ENCODE measurements at regions not wholly inside any gene's neighbourhood (a gene's known extent, or its start where the extent isn't known, plus 50 kb on each side); places are given as distances from the start of the nearest gene placed in this dataset.

DNA sequence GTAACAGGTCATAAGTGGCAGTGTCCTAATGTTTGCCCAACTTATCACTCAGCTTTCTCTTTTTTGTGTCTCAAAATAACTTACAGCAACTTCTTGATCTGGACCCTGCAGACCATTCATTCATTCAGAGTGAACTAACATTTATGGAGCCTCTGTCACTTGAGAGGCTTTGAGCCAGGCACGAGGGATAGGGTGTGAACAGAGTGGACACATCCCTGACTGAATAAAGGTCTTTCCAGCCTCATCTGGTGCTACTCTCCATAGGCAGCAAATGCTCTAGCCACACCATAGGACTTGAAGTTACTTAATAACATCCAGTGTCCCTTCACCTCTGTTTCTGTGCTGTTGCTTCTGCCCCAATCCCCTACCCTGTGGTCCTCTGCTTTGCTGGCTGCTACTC, 212.1 kb upstream of the FBN2 start (continued):
- no peak for TF ChIP-seq CREB5 (CRISPR knock-in tag; IDR thresholded peaks at IDR 0.05; ENCODE audit: low read depth)

- no peak for ATAC-seq
- TF ChIP-seq CREB5 (CRISPR knock-in tag; IDR thresholded peaks at IDR 0.05; ENCODE audit: low read depth) (no peak), TOX (CRISPR knock-in tag; IDR thresholded peaks at IDR 0.05; ENCODE audit: borderline replicate concordance) (no peak), SNAI2 (CRISPR knock-in tag; IDR thresholded peaks at IDR 0.05) (no peak), RARB (CRISPR knock-in tag; IDR thresholded peaks at IDR 0.05) (no peak), OSR1 (CRISPR knock-in tag; IDR thresholded peaks at IDR 0.05) (no peak), ZNF70 (CRISPR knock-in tag; IDR thresholded peaks at IDR 0.05) (no peak), PPARA (CRISPR knock-in tag; IDR thresholded peaks at IDR 0.05; ENCODE audit: borderline replicate concordance) (no peak), ZNF8 (CRISPR knock-in tag; IDR thresholded peaks at IDR 0.05) (no peak), ZFP30 (CRISPR knock-in tag; IDR thresholded peaks at IDR 0.05) (no peak), TCF4 (CRISPR knock-in tag; IDR thresholded peaks at IDR 0.05; ENCODE audit: borderline replicate concordance) (no peak), CSDC2 (CRISPR knock-in tag; IDR thresholded peaks at IDR 0.05) (no peak), ZC3H10 (CRISPR knock-in tag; IDR thresholded peaks at IDR 0.05) (no peak), ZFP3 (CRISPR knock-in tag; IDR thresholded peaks at IDR 0.05) (no peak), ISL1 (CRISPR knock-in tag; IDR thresholded peaks at IDR 0.05) (no peak), ARNTL (CRISPR knock-in tag; IDR thresholded peaks at IDR 0.05; ENCODE audit: borderline replicate concordance, low read depth) (no peak), ZNF565 (CRISPR knock-in tag; conservative IDR thresholded peaks at IDR 0.05; ENCODE audit: low read depth) (no peak), TSHZ2 (CRISPR knock-in tag; IDR thresholded peaks at IDR 0.05) (no peak)
- TF ChIP-seq, protein P1, sequence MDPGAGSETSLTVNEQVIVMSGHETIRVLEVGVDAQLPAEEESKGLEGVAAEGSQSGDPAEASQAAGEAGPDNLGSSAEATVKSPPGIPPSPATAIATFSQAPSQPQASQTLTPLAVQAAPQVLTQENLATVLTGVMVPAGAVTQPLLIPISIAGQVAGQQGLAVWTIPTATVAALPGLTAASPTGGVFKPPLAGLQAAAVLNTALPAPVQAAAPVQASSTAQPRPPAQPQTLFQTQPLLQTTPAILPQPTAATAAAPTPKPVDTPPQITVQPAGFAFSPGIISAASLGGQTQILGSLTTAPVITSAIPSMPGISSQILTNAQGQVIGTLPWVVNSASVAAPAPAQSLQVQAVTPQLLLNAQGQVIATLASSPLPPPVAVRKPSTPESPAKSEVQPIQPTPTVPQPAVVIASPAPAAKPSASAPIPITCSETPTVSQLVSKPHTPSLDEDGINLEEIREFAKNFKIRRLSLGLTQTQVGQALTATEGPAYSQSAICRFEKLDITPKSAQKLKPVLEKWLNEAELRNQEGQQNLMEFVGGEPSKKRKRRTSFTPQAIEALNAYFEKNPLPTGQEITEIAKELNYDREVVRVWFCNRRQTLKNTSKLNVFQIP (CRISPR knock-in tag; IDR thresholded peaks at IDR 0.05; ENCODE audit: borderline replicate concordance, low read depth), result no peak
- TF ChIP-seq, protein P2, sequence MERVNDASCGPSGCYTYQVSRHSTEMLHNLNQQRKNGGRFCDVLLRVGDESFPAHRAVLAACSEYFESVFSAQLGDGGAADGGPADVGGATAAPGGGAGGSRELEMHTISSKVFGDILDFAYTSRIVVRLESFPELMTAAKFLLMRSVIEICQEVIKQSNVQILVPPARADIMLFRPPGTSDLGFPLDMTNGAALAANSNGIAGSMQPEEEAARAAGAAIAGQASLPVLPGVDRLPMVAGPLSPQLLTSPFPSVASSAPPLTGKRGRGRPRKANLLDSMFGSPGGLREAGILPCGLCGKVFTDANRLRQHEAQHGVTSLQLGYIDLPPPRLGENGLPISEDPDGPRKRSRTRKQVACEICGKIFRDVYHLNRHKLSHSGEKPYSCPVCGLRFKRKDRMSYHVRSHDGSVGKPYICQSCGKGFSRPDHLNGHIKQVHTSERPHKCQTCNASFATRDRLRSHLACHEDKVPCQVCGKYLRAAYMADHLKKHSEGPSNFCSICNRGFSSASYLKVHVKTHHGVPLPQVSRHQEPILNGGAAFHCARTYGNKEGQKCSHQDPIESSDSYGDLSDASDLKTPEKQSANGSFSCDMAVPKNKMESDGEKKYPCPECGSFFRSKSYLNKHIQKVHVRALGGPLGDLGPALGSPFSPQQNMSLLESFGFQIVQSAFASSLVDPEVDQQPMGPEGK (CRISPR knock-in tag; IDR thresholded peaks at IDR 0.05; ENCODE audit: borderline replicate concordance), result no peak
Observed at GRCh38 chr5:128757196-128757959, 207.9 kb upstream of the SLC27A6 start.

DNA sequence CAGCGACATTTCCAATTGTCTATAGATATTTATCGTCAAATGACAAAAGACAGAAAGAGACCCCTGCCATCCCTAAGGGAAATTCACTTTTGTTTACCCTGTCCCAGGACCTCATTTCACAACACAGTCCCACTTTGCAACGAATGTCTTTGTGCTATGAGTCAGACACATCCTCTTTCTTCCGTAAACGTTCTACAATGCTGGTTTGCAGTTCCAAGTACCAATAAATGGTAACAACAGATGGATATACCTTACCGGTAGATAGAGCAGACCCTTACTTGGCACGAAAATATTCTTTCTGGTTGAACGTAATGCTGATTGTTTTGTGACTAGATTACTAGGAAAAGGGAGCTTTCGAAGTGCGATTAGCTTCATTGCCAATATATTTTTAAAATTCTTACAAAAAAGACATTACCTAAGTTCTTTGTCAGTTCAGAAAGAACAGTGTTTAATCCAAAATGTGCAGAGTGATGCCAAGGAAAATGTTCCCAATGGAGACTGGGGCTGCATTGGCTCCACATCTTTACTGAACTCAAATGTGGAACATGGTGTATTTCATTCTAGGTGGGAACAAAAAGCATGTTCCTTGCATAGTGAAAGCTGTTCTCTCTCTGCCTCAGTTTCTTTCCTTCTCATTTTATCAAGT, 202.5 kb upstream of the SLC27A6 start:
- no peak for ATAC-seq
- TF ChIP-seq ZFP3 (CRISPR knock-in tag; IDR thresholded peaks at IDR 0.05) (no peak), ISL1 (CRISPR knock-in tag; IDR thresholded peaks at IDR 0.05) (no peak), BACH2 (CRISPR knock-in tag; IDR thresholded peaks at IDR 0.05; ENCODE audit: borderline replicate concordance) (no peak), CSDC2 (CRISPR knock-in tag; IDR thresholded peaks at IDR 0.05) (no peak), ZNF8 (CRISPR knock-in tag; IDR thresholded peaks at IDR 0.05) (no peak), ZC3H10 (CRISPR knock-in tag; IDR thresholded peaks at IDR 0.05) (no peak), SNAI2 (CRISPR knock-in tag; IDR thresholded peaks at IDR 0.05) (no peak), TSHZ2 (CRISPR knock-in tag; IDR thresholded peaks at IDR 0.05) (no peak), ZNF565 (CRISPR knock-in tag; conservative IDR thresholded peaks at IDR 0.05; ENCODE audit: low read depth) (no peak), ARNTL (CRISPR knock-in tag; IDR thresholded peaks at IDR 0.05; ENCODE audit: borderline replicate concordance, low read depth) (no peak), ZNF70 (CRISPR knock-in tag; IDR thresholded peaks at IDR 0.05) (no peak), TOX (CRISPR knock-in tag; IDR thresholded peaks at IDR 0.05; ENCODE audit: borderline replicate concordance) (no peak), ESRRG (CRISPR knock-in tag; IDR thresholded peaks at IDR 0.05) (no peak), GLIS3 (CRISPR knock-in tag; IDR thresholded peaks at IDR 0.05) (no peak), RARB (CRISPR knock-in tag; IDR thresholded peaks at IDR 0.05) (no peak)
- TF ChIP-seq, protein P1 (CRISPR knock-in tag; IDR thresholded peaks at IDR 0.05; ENCODE audit: borderline replicate concordance, low read depth), result no peak

All from SK-N-SH treated with all-trans-retinoic acid at 6 μM for 48 hours (cell line).